HCT116 (cell line): ENCODE measurements at regions not wholly inside any gene's neighbourhood (a gene's known extent, or its start where the extent isn't known, plus 50 kb on each side); places are given as distances from the start of the nearest gene placed in this dataset.

ENCODE experiments used
- ATAC-seq: fragments of 200-7000 bp; cut with Tn5 transposase; 2 replicates; pipeline ENCODE4 v1.9.1; 2020; ENCODE audit warnings: mild to moderate bottlenecking, moderate library complexity
- BruUV-seq: library from RNA; stranded (reverse); fragments of 400-500 nt; replicated peaks from 2 replicates; lab custom pipeline; 2021; lab: Mats Ljungman, UMichigan
- CTCF ChIA-PET: fragments of 300-600 bp; sonication (Branson Sonifier 250); formaldehyde crosslinking; loops from one replicate; lab custom pipeline; 2021; ENCODE audit warnings: antibody characterized with exemption; lab: Charles Lee
- POLR2A ChIA-PET: fragments of 300-600, 350-600 bp; sonication (Branson Sonifier 250); formaldehyde crosslinking; loops from one replicate; lab custom pipeline; 2021; ENCODE audit warnings: antibody characterized with exemption; lab: Charles Lee
- RAD21 ChIA-PET, 2 experiments: fragments of 300-600 bp; sonication (Branson Sonifier 250); formaldehyde crosslinking; loops; one replicate each; lab custom pipeline; 2023; ENCODE audit warnings: low total read pairs in 2 of 2; ENCODE audit not compliant: uncharacterized antibody in 2 of 2, unreplicated experiment in 2 of 2, low non-redundant PET in 1 of 2; lab: Charles Lee
- DNase-seq: peaks from one replicate; pipeline ENCODE4 v3.0.0-alpha.2; 2010; ENCODE audit warnings: low read depth, low spot score
- H2AFZ ChIP-seq: fragments of 200-600 bp; shearing (Covaris generic), sonication (generic); 2 replicates; pipeline ENCODE4 v1.6.1; 2017; ENCODE audit warnings: low read depth, mixed run types, mixed read lengths, antibody characterized with exemption, low read length; ENCODE audit not compliant: poor library complexity, severe bottlenecking
- H3K27ac ChIP-seq: 2 replicates; pipeline ENCODE4 v1.5.1; 2012; ENCODE audit warnings: low read depth, low read length
- H3K27me3 ChIP-seq: fragments of 200-600 bp; sonication (generic); 2 replicates; pipeline ENCODE4 v1.6.1; 2016; ENCODE audit warnings: mixed run types, low read length, mixed read lengths; ENCODE audit not compliant: insufficient read depth
- H3K36me3 ChIP-seq, 2 experiments: fragments of 200-500 bp in 1 of 2; fragments of 200-600 bp in 1 of 2; sonication (Bioruptor generic) in 1 of 2; sonication (generic) in 1 of 2; 2 replicates each; pipeline versions ENCODE4 v1.5.1 to v1.6.1; 2014 to 2016; ENCODE audit warnings: low read length in 2 of 2, inconsistent platforms in 1 of 2, mixed read lengths in 1 of 2, mixed run types in 1 of 2; ENCODE audit not compliant: insufficient read depth in 2 of 2, control insufficient read depth in 1 of 2
- H3K4me1 ChIP-seq, 2 experiments: fragments of 200-600 bp in 1 of 2; sonication (generic) in 1 of 2; 2 replicates each; pipeline versions ENCODE4 v1.5.1 to v1.6.1; 2012 to 2017; ENCODE audit warnings: low read length in 2 of 2, inconsistent platforms in 1 of 2, mild to moderate bottlenecking in 1 of 2, mixed read lengths in 1 of 2, mixed run types in 1 of 2, moderate library complexity in 1 of 2; ENCODE audit not compliant: insufficient read depth in 2 of 2, control insufficient read depth in 1 of 2
- H3K4me2 ChIP-seq: fragments of 200-600 bp; sonication (generic); 2 replicates; pipeline ENCODE4 v1.6.1; 2017; ENCODE audit warnings: mixed run types, low read length, mixed read lengths
- H3K4me3 ChIP-seq, 2 experiments: fragments of 200-600 bp in 1 of 2; sonication (generic) in 1 of 2; replicated peaks in 1 of 2; 2 replicates each; pipeline ENCODE4 v1.5.1; 2011 to 2016; ENCODE audit warnings: low read length in 2 of 2, control low read depth in 1 of 2, low read depth in 1 of 2, mild to moderate bottlenecking in 1 of 2, mixed read lengths in 1 of 2, mixed run types in 1 of 2
- H3K79me2 ChIP-seq: fragments of 200-600 bp; sonication (generic); 2 replicates; pipeline ENCODE4 v1.6.1; 2017; ENCODE audit warnings: mild to moderate bottlenecking, mixed run types, low read length, moderate library complexity, mixed read lengths; ENCODE audit not compliant: insufficient read depth
- H3K9ac ChIP-seq: fragments of 200-600 bp; sonication (generic); 2 replicates; pipeline ENCODE4 v1.6.1; 2016; ENCODE audit warnings: low read length, mixed read lengths
- H3K9me2 ChIP-seq: fragments of 200-600 bp; sonication (generic), shearing (Covaris generic); 2 replicates; pipeline ENCODE4 v1.6.1; 2017; ENCODE audit warnings: mixed run types, mild to moderate bottlenecking, moderate library complexity; ENCODE audit not compliant: insufficient read depth
- H3K9me3 ChIP-seq, 2 experiments: fragments of 200-500 bp in 1 of 2; fragments of 200-600 bp in 1 of 2; sonication (Bioruptor generic) in 1 of 2; sonication (generic) in 1 of 2; 2 replicates each; pipeline ENCODE4 v1.6.1; 2014 to 2017; ENCODE audit warnings: low read length in 2 of 2, mixed read lengths in 2 of 2, inconsistent platforms in 1 of 2, low read depth in 1 of 2, mild to moderate bottlenecking in 1 of 2, mixed run types in 1 of 2, moderate library complexity in 1 of 2; ENCODE audit not compliant: control insufficient read depth in 1 of 2, insufficient read depth in 1 of 2
- H4K20me1 ChIP-seq: fragments of 200-600 bp; sonication (generic), shearing (Covaris generic); 2 replicates; pipeline ENCODE4 v1.6.1; 2017; ENCODE audit warnings: mixed run types, mild to moderate bottlenecking, moderate library complexity; ENCODE audit not compliant: insufficient read depth
- ATF3 ChIP-seq: IDR thresholded peaks from 2 replicates; pipeline ENCODE4 v1.6.1; 2012
- CBX3 ChIP-seq: IDR thresholded peaks from 2 replicates; pipeline ENCODE4 v1.6.1; 2012; ENCODE audit warnings: low read depth
- EGR1 ChIP-seq: IDR thresholded peaks from 2 replicates; pipeline ENCODE4 v1.6.1; 2012; ENCODE audit warnings: low read depth
- EZH2 ChIP-seq: fragments of 200-600 bp; sonication (generic); IDR thresholded peaks from 2 replicates; pipeline ENCODE4 v1.6.1; 2017; ENCODE audit warnings: antibody characterized with exemption, mixed run types
- EZH2phosphoT487 ChIP-seq: fragments of 200-600 bp; IDR thresholded peaks from 2 replicates; pipeline ENCODE4 v1.6.1; 2018; ENCODE audit warnings: antibody characterized with exemption, borderline replicate concordance
- FOSL1 ChIP-seq: IDR thresholded peaks from 2 replicates; pipeline ENCODE4 v1.6.1; 2012; ENCODE audit warnings: low read depth
- JUND ChIP-seq: IDR thresholded peaks from 2 replicates; pipeline ENCODE4 v1.6.1; 2012
- POLR2A ChIP-seq: IDR thresholded peaks from 2 replicates; pipeline ENCODE4 v1.7.0; 2011; ENCODE audit warnings: borderline replicate concordance; ENCODE audit not compliant: insufficient read depth, insufficient read length; ENCODE audit errors: extremely low read depth
- POLR2AphosphoS5 ChIP-seq: IDR thresholded peaks from 2 replicates; pipeline ENCODE4 v1.6.1; 2011; ENCODE audit warnings: mild to moderate bottlenecking, low read depth, low read length, moderate library complexity
- RAD21 ChIP-seq: IDR thresholded peaks from 2 replicates; pipeline ENCODE4 v1.6.1; 2012; ENCODE audit warnings: low read depth, mild to moderate bottlenecking
- SIN3A ChIP-seq: IDR thresholded peaks from 2 replicates; pipeline ENCODE4 v1.6.1; 2012; ENCODE audit warnings: low read depth
- SP1 ChIP-seq: IDR thresholded peaks from 2 replicates; pipeline ENCODE4 v1.6.1; 2012; ENCODE audit warnings: low read depth
- SRF ChIP-seq: IDR thresholded peaks from 2 replicates; pipeline ENCODE4 v1.6.1; 2012; ENCODE audit warnings: low read depth
- TCF7L2 ChIP-seq: IDR thresholded peaks from 2 replicates; pipeline ENCODE4 v1.7.0; 2011; ENCODE audit warnings: borderline replicate concordance, inconsistent platforms; ENCODE audit not compliant: insufficient read depth, insufficient read length; ENCODE audit errors: extremely low read depth
- YY1 ChIP-seq: IDR thresholded peaks from 2 replicates; pipeline ENCODE4 v1.6.1; 2011; ENCODE audit warnings: low read length, low read depth, moderate library complexity, mild to moderate bottlenecking; ENCODE audit not compliant: insufficient replicate concordance; ENCODE audit errors: extremely low read depth
- ZNF274 ChIP-seq: fragments of 200-500 bp; sonication (Bioruptor generic); IDR thresholded peaks from 2 replicates; pipeline ENCODE4 v1.6.1; 2014; ENCODE audit warnings: mild to moderate bottlenecking, low read depth, low read length, inconsistent platforms
- intact Hi-C: fragments of 100-400 bp; cut with micrococcal nuclease; formaldehyde crosslinking; loops from 2 replicates; pipeline ENCODE4 v1.10.0; 2022
- TF ChIP-seq, protein P1 (sequence below): IDR thresholded peaks from 2 replicates; pipeline ENCODE4 v1.6.1; 2011; ENCODE audit warnings: mild to moderate bottlenecking, low read length, moderate library complexity; ENCODE audit not compliant: insufficient replicate concordance; ENCODE audit errors: extremely low read depth
- TF ChIP-seq, protein P2 (sequence below), 3 experiments: fragments of 200-600 bp in 1 of 3; sonication (generic) in 1 of 3; IDR thresholded peaks in 2 of 3; conservative IDR thresholded peaks in 1 of 3; 2 replicates each; pipeline ENCODE4 v1.5.1; 2012 to 2017; ENCODE audit warnings: low read depth in 2 of 3, low read length in 2 of 3, antibody characterized with exemption in 1 of 3, borderline replicate concordance in 1 of 3, control low read depth in 1 of 3, mild to moderate bottlenecking in 1 of 3, mixed read lengths in 1 of 3, mixed run types in 1 of 3, moderate library complexity in 1 of 3; ENCODE audit not compliant: insufficient read depth in 1 of 3
- TF ChIP-seq, protein P3 (sequence below): IDR thresholded peaks from 2 replicates; pipeline ENCODE4 v1.6.1; 2012; ENCODE audit warnings: low read depth

DNA sequence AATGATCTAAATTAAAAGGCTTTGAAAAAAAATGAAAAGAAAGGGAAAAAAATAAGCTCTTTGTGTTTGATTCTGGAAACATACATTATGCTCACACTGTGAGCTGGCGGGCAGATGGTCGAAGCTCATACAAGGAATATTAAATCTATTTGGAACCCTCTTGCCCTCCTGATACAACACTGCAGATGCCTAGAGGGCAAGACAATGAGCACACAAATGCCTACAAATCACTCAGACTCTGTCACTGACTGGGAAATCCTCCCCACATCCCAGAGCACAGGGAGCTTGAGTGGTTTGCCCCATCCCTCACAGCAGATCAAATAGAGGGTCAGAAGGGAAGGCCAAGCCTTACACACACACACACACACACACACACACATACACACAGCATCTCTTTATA, 320.4 kb downstream of the HNRNPD start:
- DNase-seq (no peak), ATAC-seq (no peak)
- no peaks in the 10 kb centered on the region for H3K9me3 ChIP-seq
- no peaks in the 10 kb centered on the region for H4K20me1 ChIP-seq
- H3K4me2 ChIP-seq = no peak overlapping the region
- no TSS peak for BruUV-seq
- RAD21 ChIA-PET = no interaction called here
- H2AFZ ChIP-seq = no peak overlapping the region
- POLR2A ChIA-PET = no interaction called here
- H3K9me2 ChIP-seq = no peaks in the 10 kb centered on the region
- H3K36me3 ChIP-seq = no peaks in the 10 kb centered on the region
- CTCF ChIA-PET = no interaction called here
- H3K79me2 ChIP-seq = no peaks in the 10 kb centered on the region
- no peak for TF ChIP-seq POLR2A
- TF ChIP-seq SP1 = no peak
- no peak for TF ChIP-seq JUND
- TF ChIP-seq EZH2phosphoT487 = no peak
- TF ChIP-seq, protein P1, sequence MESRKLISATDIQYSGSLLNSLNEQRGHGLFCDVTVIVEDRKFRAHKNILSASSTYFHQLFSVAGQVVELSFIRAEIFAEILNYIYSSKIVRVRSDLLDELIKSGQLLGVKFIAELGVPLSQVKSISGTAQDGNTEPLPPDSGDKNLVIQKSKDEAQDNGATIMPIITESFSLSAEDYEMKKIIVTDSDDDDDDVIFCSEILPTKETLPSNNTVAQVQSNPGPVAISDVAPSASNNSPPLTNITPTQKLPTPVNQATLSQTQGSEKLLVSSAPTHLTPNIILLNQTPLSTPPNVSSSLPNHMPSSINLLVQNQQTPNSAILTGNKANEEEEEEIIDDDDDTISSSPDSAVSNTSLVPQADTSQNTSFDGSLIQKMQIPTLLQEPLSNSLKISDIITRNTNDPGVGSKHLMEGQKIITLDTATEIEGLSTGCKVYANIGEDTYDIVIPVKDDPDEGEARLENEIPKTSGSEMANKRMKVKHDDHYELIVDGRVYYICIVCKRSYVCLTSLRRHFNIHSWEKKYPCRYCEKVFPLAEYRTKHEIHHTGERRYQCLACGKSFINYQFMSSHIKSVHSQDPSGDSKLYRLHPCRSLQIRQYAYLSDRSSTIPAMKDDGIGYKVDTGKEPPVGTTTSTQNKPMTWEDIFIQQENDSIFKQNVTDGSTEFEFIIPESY = no peak
- TF ChIP-seq POLR2AphosphoS5 = no peak
- no peak for TF ChIP-seq SIN3A
- no peak for TF ChIP-seq ZNF274
- no peak for TF ChIP-seq CBX3
- no peak for TF ChIP-seq RAD21
- no peak for TF ChIP-seq EZH2
- no peak for TF ChIP-seq FOSL1
- TF ChIP-seq SRF = no peak
- no peak for TF ChIP-seq EGR1
- no peak for TF ChIP-seq TCF7L2
- TF ChIP-seq YY1 = no peak
- TF ChIP-seq, protein P2, sequence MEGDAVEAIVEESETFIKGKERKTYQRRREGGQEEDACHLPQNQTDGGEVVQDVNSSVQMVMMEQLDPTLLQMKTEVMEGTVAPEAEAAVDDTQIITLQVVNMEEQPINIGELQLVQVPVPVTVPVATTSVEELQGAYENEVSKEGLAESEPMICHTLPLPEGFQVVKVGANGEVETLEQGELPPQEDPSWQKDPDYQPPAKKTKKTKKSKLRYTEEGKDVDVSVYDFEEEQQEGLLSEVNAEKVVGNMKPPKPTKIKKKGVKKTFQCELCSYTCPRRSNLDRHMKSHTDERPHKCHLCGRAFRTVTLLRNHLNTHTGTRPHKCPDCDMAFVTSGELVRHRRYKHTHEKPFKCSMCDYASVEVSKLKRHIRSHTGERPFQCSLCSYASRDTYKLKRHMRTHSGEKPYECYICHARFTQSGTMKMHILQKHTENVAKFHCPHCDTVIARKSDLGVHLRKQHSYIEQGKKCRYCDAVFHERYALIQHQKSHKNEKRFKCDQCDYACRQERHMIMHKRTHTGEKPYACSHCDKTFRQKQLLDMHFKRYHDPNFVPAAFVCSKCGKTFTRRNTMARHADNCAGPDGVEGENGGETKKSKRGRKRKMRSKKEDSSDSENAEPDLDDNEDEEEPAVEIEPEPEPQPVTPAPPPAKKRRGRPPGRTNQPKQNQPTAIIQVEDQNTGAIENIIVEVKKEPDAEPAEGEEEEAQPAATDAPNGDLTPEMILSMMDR (IDR thresholded peaks at IDR 0.05 in 2 of 3, conservative IDR thresholded peaks at IDR 0.05 in 1 of 3; ENCODE audit: borderline replicate concordance in 1 of 3, insufficient read depth in 1 of 3, low read depth in 2 of 3, low read length in 2 of 3) = no peak
- TF ChIP-seq, protein P3, sequence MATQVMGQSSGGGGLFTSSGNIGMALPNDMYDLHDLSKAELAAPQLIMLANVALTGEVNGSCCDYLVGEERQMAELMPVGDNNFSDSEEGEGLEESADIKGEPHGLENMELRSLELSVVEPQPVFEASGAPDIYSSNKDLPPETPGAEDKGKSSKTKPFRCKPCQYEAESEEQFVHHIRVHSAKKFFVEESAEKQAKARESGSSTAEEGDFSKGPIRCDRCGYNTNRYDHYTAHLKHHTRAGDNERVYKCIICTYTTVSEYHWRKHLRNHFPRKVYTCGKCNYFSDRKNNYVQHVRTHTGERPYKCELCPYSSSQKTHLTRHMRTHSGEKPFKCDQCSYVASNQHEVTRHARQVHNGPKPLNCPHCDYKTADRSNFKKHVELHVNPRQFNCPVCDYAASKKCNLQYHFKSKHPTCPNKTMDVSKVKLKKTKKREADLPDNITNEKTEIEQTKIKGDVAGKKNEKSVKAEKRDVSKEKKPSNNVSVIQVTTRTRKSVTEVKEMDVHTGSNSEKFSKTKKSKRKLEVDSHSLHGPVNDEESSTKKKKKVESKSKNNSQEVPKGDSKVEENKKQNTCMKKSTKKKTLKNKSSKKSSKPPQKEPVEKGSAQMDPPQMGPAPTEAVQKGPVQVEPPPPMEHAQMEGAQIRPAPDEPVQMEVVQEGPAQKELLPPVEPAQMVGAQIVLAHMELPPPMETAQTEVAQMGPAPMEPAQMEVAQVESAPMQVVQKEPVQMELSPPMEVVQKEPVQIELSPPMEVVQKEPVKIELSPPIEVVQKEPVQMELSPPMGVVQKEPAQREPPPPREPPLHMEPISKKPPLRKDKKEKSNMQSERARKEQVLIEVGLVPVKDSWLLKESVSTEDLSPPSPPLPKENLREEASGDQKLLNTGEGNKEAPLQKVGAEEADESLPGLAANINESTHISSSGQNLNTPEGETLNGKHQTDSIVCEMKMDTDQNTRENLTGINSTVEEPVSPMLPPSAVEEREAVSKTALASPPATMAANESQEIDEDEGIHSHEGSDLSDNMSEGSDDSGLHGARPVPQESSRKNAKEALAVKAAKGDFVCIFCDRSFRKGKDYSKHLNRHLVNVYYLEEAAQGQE = no peak
- no peak for TF ChIP-seq ATF3
- H3K9ac ChIP-seq = no peak overlapping the region
- no peaks in the 10 kb centered on the region for H3K4me1 ChIP-seq
- intact Hi-C loops = no loop called here
- no peak overlapping the region for H3K4me3 ChIP-seq
- H3K27ac ChIP-seq = no peak overlapping the region
- H3K27me3 ChIP-seq = peaks cover 16% of the 10 kb centered on the region
